Stomach (tissue), 8 donors: ENCODE measurements at regions not wholly inside any gene's neighbourhood (a gene's known extent, or its start where the extent isn't known, plus 50 kb on each side); places are given as distances from the start of the nearest gene placed in this dataset.
A peak's percentile ranks its signal among the peaks of the same experiment; 100 is the strongest.

Source experiments
- DNase-seq, 2 donors: peaks; one replicate each; pipeline versions ENCODE4 v3.0.0 to v3.0.0-alpha.2; 2013 to 2019
- H3K27ac ChIP-seq, 5 donors: fragments of 200-600 bp in 4 of 5; sonication (generic) in 4 of 5; one replicate each; pipeline ENCODE4 v1.5.1; 2013 to 2019; ENCODE audit warnings: mild to moderate bottlenecking in 1 of 5, moderate library complexity in 1 of 5
- H3K27me3 ChIP-seq, 3 donors: fragments of 200-600 bp; sonication (generic); one replicate each; pipeline ENCODE4 v1.5.1; 2017 to 2019; ENCODE audit warnings: mixed run types in 1 of 3
- H3K36me3 ChIP-seq, 4 donors: fragments of 200-600 bp; sonication (generic); 1 replicate in 3 of 4; 2 replicates in 1 of 4; pipeline ENCODE4 v1.5.1; 2016 to 2019
- H3K4me1 ChIP-seq, 4 donors: fragments of 200-600 bp; sonication (generic); one replicate each; pipeline ENCODE4 v1.5.1; 2016 to 2019
- H3K4me3 ChIP-seq, 4 donors: fragments of 200-600 bp; sonication (generic) in 3 of 4; one replicate each; pipeline ENCODE4 v1.5.1; 2016 to 2019; ENCODE audit warnings: mild to moderate bottlenecking in 1 of 4
- H3K9me3 ChIP-seq, 4 donors: fragments of 200-600 bp; sonication (generic); one replicate each; pipeline ENCODE4 v1.5.1; 2016 to 2019
- CTCF ChIP-seq, 7 experiments: fragments of 450-650 bp in 4 of 7; fragments of 200-600 bp in 3 of 7; sonication (generic) in 3 of 7; IDR thresholded peaks; one replicate each; pipeline ENCODE4 v1.5.1; 2016 to 2019; ENCODE audit warnings: antibody characterized with exemption in 7 of 7, control low read depth in 2 of 7, mild to moderate bottlenecking in 1 of 7
- EP300 ChIP-seq: sonication (generic); formaldehyde crosslinking; IDR thresholded peaks from one replicate; pipeline ENCODE4 v1.6.1; 2017; ENCODE audit warnings: antibody characterized with exemption
- POLR2A ChIP-seq, 4 donors: fragments of 450-650 bp; IDR thresholded peaks; one replicate each; pipeline ENCODE4 v1.6.1; 2016; ENCODE audit warnings: antibody characterized with exemption in 4 of 4, control low read depth in 2 of 4, mild to moderate bottlenecking in 1 of 4, moderate library complexity in 1 of 4
- POLR2AphosphoS5 ChIP-seq, 3 donors: sonication (generic); formaldehyde crosslinking; IDR thresholded peaks; one replicate each; pipeline ENCODE4 v1.6.1; 2016; ENCODE audit warnings: antibody characterized with exemption in 3 of 3
- WGBS, 5 donors: extraction: QIAGEN DNeasy Blood & Tissue Kit in 3 of 5; methylation state at CpG; one replicate each; pipeline versions ENCODE4 v1.1.5 to v1.1.7; 2013 to 2018; 5-methylcytosine and 5-hydroxymethylcytosine counted together
- intact Hi-C: fragments of 100-400 bp; cut with DNase I; formaldehyde crosslinking; loops from one replicate; pipeline ENCODE4 v1.15.1; 2023; ENCODE audit warnings: low total_unique reads
- donor health status: healthy with polysubstance abuse.
- donor health status: Bipolar disorder and iron deficiency.
- donor health status: healthy.

DNA sequence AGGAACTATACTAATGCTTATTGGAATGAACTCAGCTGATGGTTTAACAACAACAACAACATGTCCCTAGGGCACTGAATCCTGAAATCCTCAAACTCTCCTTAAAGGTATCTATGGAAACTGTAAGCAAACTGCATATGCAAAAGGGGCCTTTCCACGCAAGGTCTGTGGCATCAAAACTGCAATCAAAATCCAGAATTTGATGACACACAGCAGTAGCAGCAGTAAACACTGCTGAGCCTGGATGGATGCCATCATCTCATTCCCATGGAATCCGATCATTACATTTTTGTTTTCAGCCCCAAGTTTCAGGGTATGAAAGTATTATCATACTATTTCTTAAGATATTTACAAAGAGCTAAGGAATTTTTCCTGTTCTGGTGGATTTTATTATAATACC lies 399.7 kb downstream of the VPS13C start:
- peak in 1 of 2 donors; percentile 47 for DNase-seq
- WGBS, 5 donors: 70 to 83% (median 75%) methylated on average over 2 of the region's 2 CpGs
- TF ChIP-seq POLR2AphosphoS5 (IDR thresholded peaks at IDR 0.05): no peak
- no peak for TF ChIP-seq CTCF (IDR thresholded peaks at IDR 0.05)
- no peak for TF ChIP-seq EP300
- no peak for TF ChIP-seq POLR2A (IDR thresholded peaks at IDR 0.05)

GRCh38 chr15:61659566-61660190 lies 400.6 kb downstream of the VPS13C start:
- Histone ChIP-seq H3K4me3 (no peak overlapping the region), H3K4me1 (no peaks in the 10 kb centered on the region), H3K36me3 (no peaks in the 10 kb centered on the region), H3K27ac (peak overlapping the region in 1 of 5 donors; percentile 1), H3K27me3 (peaks cover 0 to 7% (median 0%) of the 10 kb centered on the region in 3 donors), H3K9me3 (no peaks in the 10 kb centered on the region)
- no peak for TF ChIP-seq POLR2A (IDR thresholded peaks at IDR 0.05)
- no peak for TF ChIP-seq EP300
- no peak for TF ChIP-seq CTCF (IDR thresholded peaks at IDR 0.05)
- TF ChIP-seq POLR2AphosphoS5 (IDR thresholded peaks at IDR 0.05): no peak
- intact Hi-C loops: no loop called here
- no peak for DNase-seq
- WGBS, 5 donors: 74 to 84% (median 81%) methylated on average over 5 of the region's 5 CpGs

More for the DNA sequence above, 399.7 kb downstream of the VPS13C start:
- intact Hi-C loops: no loop called here
- Histone ChIP-seq H3K4me3 (no peak overlapping the region), H3K4me1 (no peaks in the 10 kb centered on the region), H3K36me3 (no peaks in the 10 kb centered on the region), H3K9me3 (no peaks in the 10 kb centered on the region), H3K27ac (peak overlapping the region in 1 of 5 donors; percentile 1), H3K27me3 (peaks cover 0 to 7% (median 0%) of the 10 kb centered on the region in 3 donors)

- H3K4me1 ChIP-seq: no peaks in the 10 kb centered on the region
- WGBS, 5 donors: 71 to 79% (median 74%) methylated on average over 4 of the region's 4 CpGs
- peaks cover 0 to 7% (median 0%) of the 10 kb centered on the region in 3 donors for H3K27me3 ChIP-seq
- DNase-seq: no peak
- no peaks in the 10 kb centered on the region for H3K9me3 ChIP-seq
- H3K36me3 ChIP-seq: no peaks in the 10 kb centered on the region
- no peak overlapping the region for H3K4me3 ChIP-seq
- intact Hi-C loops: no loop called here
- no peak for TF ChIP-seq POLR2A (IDR thresholded peaks at IDR 0.05)
- TF ChIP-seq POLR2AphosphoS5 (IDR thresholded peaks at IDR 0.05): no peak
- TF ChIP-seq EP300: no peak
- TF ChIP-seq CTCF (IDR thresholded peaks at IDR 0.05): no peak
- no peak overlapping the region for H3K27ac ChIP-seq
These were observed 402.8 kb downstream of the VPS13C start for GRCh38 chr15:61657461-61657860.

GRCh38 chr15:61656391-61656790 lies 403.9 kb downstream of the VPS13C start:
- intact Hi-C loops: no loop called here
- Histone ChIP-seq H3K27ac (no peak overlapping the region), H3K27me3 (no peaks in the 10 kb centered on the region), H3K4me1 (no peaks in the 10 kb centered on the region), H3K4me3 (no peak overlapping the region), H3K9me3 (no peaks in the 10 kb centered on the region), H3K36me3 (no peaks in the 10 kb centered on the region)
- TF ChIP-seq EP300 (no peak), POLR2AphosphoS5 (IDR thresholded peaks at IDR 0.05) (no peak), POLR2A (IDR thresholded peaks at IDR 0.05) (no peak), CTCF (IDR thresholded peaks at IDR 0.05) (no peak)
- no peak for DNase-seq
- WGBS, 5 donors: 90 to 95% (median 91%) methylated on average over 11 of the region's 11 CpGs
